ENCODE measurements at regions not wholly inside any gene's neighbourhood (a gene's known extent, or its start where the extent isn't known, plus 50 kb on each side); places are given as distances from the start of the nearest gene placed in this dataset.

GRCh38 chr12:89893972-89894706 is 185.5 kb upstream of the ATP2B1 start:
- no peak for DNase-seq
- H3K4me1 ChIP-seq (ENCODE audit: low read depth): no peaks in the 10 kb centered on the region
- intact Hi-C loops (cut with DNase I, micrococcal nuclease): no loop called here
- ATAC-seq: no peak
- no peaks in the 10 kb centered on the region for H3K36me3 ChIP-seq (ENCODE audit: low read depth)
- H3K9me3 ChIP-seq: no peaks in the 10 kb centered on the region
- TF ChIP-seq CTCF (IDR thresholded peaks at IDR 0.05): no peak
- no peak overlapping the region for H3K4me3 ChIP-seq

- Histone ChIP-seq H3K36me3 (ENCODE audit: low read depth) (no peaks in the 10 kb centered on the region), H3K9me3 (no peaks in the 10 kb centered on the region), H3K4me1 (ENCODE audit: low read depth) (no peaks in the 10 kb centered on the region), H3K4me3 (no peak overlapping the region)
- no peak for DNase-seq
- TF ChIP-seq CTCF (IDR thresholded peaks at IDR 0.05): no peak
- ATAC-seq: no peak
- intact Hi-C loops (cut with DNase I, micrococcal nuclease): no loop called here
Measured at GRCh38 chr12:89892436-89892835, 183.8 kb upstream of the ATP2B1 start.

- H3K9me3 ChIP-seq: no peaks in the 10 kb centered on the region
- ATAC-seq (no peak), DNase-seq (no peak)
- no peaks in the 10 kb centered on the region for H3K4me1 ChIP-seq (ENCODE audit: low read depth)
- no peaks in the 10 kb centered on the region for H3K36me3 ChIP-seq (ENCODE audit: low read depth)
- H3K4me3 ChIP-seq: no peak overlapping the region
- TF ChIP-seq CTCF (IDR thresholded peaks at IDR 0.05): no peak
- intact Hi-C loops (cut with DNase I, micrococcal nuclease): no loop called here
Measured at GRCh38 chr12:89891933-89892332, 183.3 kb upstream of the ATP2B1 start.

DNA sequence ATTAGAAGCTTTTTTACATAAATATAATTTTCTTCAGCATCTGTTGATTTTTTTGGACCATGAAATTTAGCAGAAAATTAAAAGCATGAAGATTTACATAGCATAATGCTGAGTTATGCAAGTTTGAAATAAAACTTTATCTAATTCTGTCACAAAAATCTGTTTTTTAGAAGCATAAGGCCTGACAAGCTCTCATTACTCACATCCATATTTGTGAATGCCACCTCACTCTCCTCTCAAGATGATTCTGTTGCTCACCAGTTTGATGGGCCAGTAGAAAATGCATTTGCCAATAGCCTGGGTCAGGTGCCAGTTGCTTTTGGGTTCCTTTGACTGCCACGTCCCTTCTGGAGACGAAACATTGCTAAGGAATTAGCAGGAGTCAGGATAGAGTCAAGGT is 181.5 kb upstream of the ATP2B1 start:
- ATAC-seq: no peak
- TF ChIP-seq CTCF (IDR thresholded peaks at IDR 0.05): no peak
- Histone ChIP-seq H3K9me3 (no peaks in the 10 kb centered on the region), H3K4me1 (ENCODE audit: low read depth) (no peaks in the 10 kb centered on the region), H3K36me3 (ENCODE audit: low read depth) (no peaks in the 10 kb centered on the region), H3K4me3 (no peak overlapping the region)
- no peak for DNase-seq
- intact Hi-C loops (cut with DNase I, micrococcal nuclease): no loop called here

DNA sequence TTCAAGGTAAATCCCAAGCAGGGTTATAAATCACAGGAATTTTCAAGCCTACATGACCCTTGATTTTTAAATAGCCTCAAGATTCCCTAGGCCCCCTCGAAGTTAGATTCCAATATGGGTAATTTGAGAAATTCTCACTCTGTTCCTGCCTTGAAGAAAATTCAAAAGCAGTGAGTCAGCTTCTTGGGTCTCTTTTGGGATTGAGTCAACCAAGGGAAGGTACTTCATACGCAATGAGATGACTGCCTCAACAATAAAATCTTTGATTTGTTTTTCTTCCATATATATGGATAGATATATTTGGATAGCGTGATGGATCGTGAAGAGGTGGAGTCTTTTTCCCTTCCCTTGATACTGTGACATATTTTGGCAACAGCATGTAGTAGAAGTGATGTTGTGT is 180.4 kb upstream of the ATP2B1 start:
- TF ChIP-seq CTCF (IDR thresholded peaks at IDR 0.05): no peak
- H3K4me3 ChIP-seq: no peak overlapping the region
- DNase-seq: no peak
- intact Hi-C loops (cut with DNase I, micrococcal nuclease): no loop called here
- ATAC-seq: no peak
- no peaks in the 10 kb centered on the region for H3K36me3 ChIP-seq (ENCODE audit: low read depth)
- H3K9me3 ChIP-seq: no peaks in the 10 kb centered on the region
- no peaks in the 10 kb centered on the region for H3K4me1 ChIP-seq (ENCODE audit: low read depth)

- H3K4me1 ChIP-seq (ENCODE audit: low read depth): no peaks in the 10 kb centered on the region
- H3K9me3 ChIP-seq: no peaks in the 10 kb centered on the region
- ATAC-seq (no peak), DNase-seq (no peak)
- no peak for TF ChIP-seq CTCF (IDR thresholded peaks at IDR 0.05)
- no peaks in the 10 kb centered on the region for H3K36me3 ChIP-seq (ENCODE audit: low read depth)
- intact Hi-C loops (cut with DNase I, micrococcal nuclease): no loop called here
- H3K4me3 ChIP-seq: no peak overlapping the region
Measured at GRCh38 chr12:89884952-89885351, 176.3 kb upstream of the ATP2B1 start.

All from mucosa of descending colon (tissue), 3 donors.